Putamen (tissue), 1 donor: ENCODE measurements at regions not wholly inside any gene's neighbourhood (a gene's known extent, or its start where the extent isn't known, plus 50 kb on each side); places are given as distances from the start of the nearest gene placed in this dataset.

Experiments used
- DNase-seq: peaks from one replicate; pipeline ENCODE4 v3.0.0-alpha.2; 2016; ENCODE audit warnings: low spot score

- DNase-seq, result no peak
Measured at GRCh38 chr5:125203912-125204311, 457.5 kb upstream of the ZNF608 start.

GRCh38 chr5:125205601-125206225, 459.3 kb upstream of the ZNF608 start:
- DNase-seq, result no peak

- DNase-seq, result no peak
Measured at GRCh38 chr5:125207856-125208255, 461.4 kb upstream of the ZNF608 start.

- DNase-seq, result no peak
Measured at GRCh38 chr5:125209650-125210049, 463.2 kb upstream of the ZNF608 start.

- no peak for DNase-seq
Measured at GRCh38 chr5:125210242-125210947, 464.0 kb upstream of the ZNF608 start.

GRCh38 chr5:125214080-125214479, 467.6 kb upstream of the ZNF608 start:
- no peak for DNase-seq

GRCh38 chr5:125215593-125215992, 469.2 kb upstream of the ZNF608 start:
- DNase-seq, result no peak

- DNase-seq, result no peak
Measured at GRCh38 chr5:125219710-125220109, 473.3 kb upstream of the ZNF608 start.

GRCh38 chr5:125220284-125220683, 473.8 kb upstream of the ZNF608 start:
- no peak for DNase-seq

- DNase-seq, result no peak
Measured at GRCh38 chr5:125222597-125223240, 476.3 kb upstream of the ZNF608 start.

- DNase-seq, result no peak
Measured at GRCh38 chr5:125225424-125225823, 479.0 kb upstream of the ZNF608 start.

- no peak for DNase-seq
Measured at GRCh38 chr5:125226825-125227224, 480.4 kb upstream of the ZNF608 start.

GRCh38 chr5:125227333-125228095, 481.1 kb upstream of the ZNF608 start:
- no peak for DNase-seq

- no peak for DNase-seq
Measured at GRCh38 chr5:125228363-125229070, 482.1 kb upstream of the ZNF608 start.

- DNase-seq, result no peak
Measured at GRCh38 chr5:125229556-125229955, 483.1 kb upstream of the ZNF608 start.

GRCh38 chr5:125232779-125233230, 486.4 kb upstream of the ZNF608 start:
- DNase-seq, result no peak

GRCh38 chr5:125233944-125234343, 487.5 kb upstream of the ZNF608 start:
- DNase-seq, result no peak

- no peak for DNase-seq
Measured at GRCh38 chr5:125236007-125236406, 489.6 kb upstream of the ZNF608 start.

- DNase-seq, result peak; percentile 5
Measured at GRCh38 chr5:125236981-125237380, 490.5 kb upstream of the ZNF608 start.

- DNase-seq, result no peak
Measured at GRCh38 chr5:125244531-125244930, 498.1 kb upstream of the ZNF608 start.

- DNase-seq, result no peak
Measured at GRCh38 chr5:125245216-125245615, 498.8 kb upstream of the ZNF608 start.

- DNase-seq, result no peak
Measured at GRCh38 chr5:125249400-125249799, 503.0 kb upstream of the ZNF608 start.
